ENCODE measurements at regions not wholly inside any gene's neighbourhood (a gene's known extent, or its start where the extent isn't known, plus 50 kb on each side); places are given as distances from the start of the nearest gene placed in this dataset.

- H3K4me2 ChIP-seq (ENCODE audit: low read length), result no peak overlapping the region
- no peaks in the 10 kb centered on the region for H3K9me3 ChIP-seq (ENCODE audit: low read length)
- H3K27me3 ChIP-seq (ENCODE audit: insufficient read depth, low read length), result no peaks in the 10 kb centered on the region
- TF ChIP-seq EZH2 (IDR thresholded peaks at IDR 0.05; ENCODE audit: borderline replicate concordance, low read length) (no peak), CTCF (IDR thresholded peaks at IDR 0.05; ENCODE audit: low read length) (no peak)
- no peaks in the 10 kb centered on the region for H3K4me1 ChIP-seq (ENCODE audit: insufficient read depth, low read length, severe bottlenecking)
- no peaks in the 10 kb centered on the region for H3K79me2 ChIP-seq (ENCODE audit: insufficient read depth, low read length)
- H3K27ac ChIP-seq (ENCODE audit: low read depth, low read length, poor library complexity, severe bottlenecking), result no peak overlapping the region
- H3K9ac ChIP-seq (ENCODE audit: low read length), result no peak overlapping the region
- H4K20me1 ChIP-seq (ENCODE audit: insufficient read depth, low read length), result no peaks in the 10 kb centered on the region
- no peaks in the 10 kb centered on the region for H3K36me3 ChIP-seq (ENCODE audit: insufficient read depth, low read length)
- no peak overlapping the region for H3K4me3 ChIP-seq (ENCODE audit: low read depth, low read length, poor library complexity, severe bottlenecking)
- no peak overlapping the region for H2AFZ ChIP-seq (ENCODE audit: low read length)
- H3F3A ChIP-seq (ENCODE audit: insufficient read depth, low read length), result no peaks in the 10 kb centered on the region
- no peaks in the 10 kb centered on the region for H3K9me2 ChIP-seq (ENCODE audit: low read depth, low read length)
Measured at GRCh38 chr4:57875829-57876392, 765.7 kb upstream of the IGFBP7 start.

- no peaks in the 10 kb centered on the region for H3K27me3 ChIP-seq (ENCODE audit: insufficient read depth, low read length)
- no peak overlapping the region for H3K4me2 ChIP-seq (ENCODE audit: low read length)
- no peak overlapping the region for H3K27ac ChIP-seq (ENCODE audit: low read depth, low read length, poor library complexity, severe bottlenecking)
- H3K4me1 ChIP-seq (ENCODE audit: insufficient read depth, low read length, severe bottlenecking), result no peaks in the 10 kb centered on the region
- no peaks in the 10 kb centered on the region for H3K79me2 ChIP-seq (ENCODE audit: insufficient read depth, low read length)
- H3K4me3 ChIP-seq (ENCODE audit: low read depth, low read length, poor library complexity, severe bottlenecking), result no peak overlapping the region
- H3K36me3 ChIP-seq (ENCODE audit: insufficient read depth, low read length), result no peaks in the 10 kb centered on the region
- H3K9me2 ChIP-seq (ENCODE audit: low read depth, low read length), result no peaks in the 10 kb centered on the region
- no peaks in the 10 kb centered on the region for H3K9me3 ChIP-seq (ENCODE audit: low read length)
- no peaks in the 10 kb centered on the region for H3F3A ChIP-seq (ENCODE audit: insufficient read depth, low read length)
- H3K9ac ChIP-seq (ENCODE audit: low read length), result no peak overlapping the region
- H2AFZ ChIP-seq (ENCODE audit: low read length), result no peak overlapping the region
- TF ChIP-seq CTCF (IDR thresholded peaks at IDR 0.05; ENCODE audit: low read length) (no peak), EZH2 (IDR thresholded peaks at IDR 0.05; ENCODE audit: borderline replicate concordance, low read length) (no peak)
- H4K20me1 ChIP-seq (ENCODE audit: insufficient read depth, low read length), result no peaks in the 10 kb centered on the region
Measured at GRCh38 chr4:57866468-57867171, 756.4 kb upstream of the IGFBP7 start.

GRCh38 chr4:57865264-57865663 lies 755.1 kb upstream of the IGFBP7 start:
- H3K79me2 ChIP-seq (ENCODE audit: insufficient read depth, low read length), result no peaks in the 10 kb centered on the region
- no peak overlapping the region for H3K27ac ChIP-seq (ENCODE audit: low read depth, low read length, poor library complexity, severe bottlenecking)
- H4K20me1 ChIP-seq (ENCODE audit: insufficient read depth, low read length), result no peaks in the 10 kb centered on the region
- H2AFZ ChIP-seq (ENCODE audit: low read length), result no peak overlapping the region
- no peaks in the 10 kb centered on the region for H3K9me3 ChIP-seq (ENCODE audit: low read length)
- H3K4me1 ChIP-seq (ENCODE audit: insufficient read depth, low read length, severe bottlenecking), result no peaks in the 10 kb centered on the region
- H3K9ac ChIP-seq (ENCODE audit: low read length), result no peak overlapping the region
- H3K36me3 ChIP-seq (ENCODE audit: insufficient read depth, low read length), result no peaks in the 10 kb centered on the region
- H3K4me2 ChIP-seq (ENCODE audit: low read length), result no peak overlapping the region
- no peaks in the 10 kb centered on the region for H3K27me3 ChIP-seq (ENCODE audit: insufficient read depth, low read length)
- no peak overlapping the region for H3K4me3 ChIP-seq (ENCODE audit: low read depth, low read length, poor library complexity, severe bottlenecking)
- no peaks in the 10 kb centered on the region for H3F3A ChIP-seq (ENCODE audit: insufficient read depth, low read length)
- TF ChIP-seq CTCF (IDR thresholded peaks at IDR 0.05; ENCODE audit: low read length), result no peak
- TF ChIP-seq EZH2 (IDR thresholded peaks at IDR 0.05; ENCODE audit: borderline replicate concordance, low read length), result no peak
- no peaks in the 10 kb centered on the region for H3K9me2 ChIP-seq (ENCODE audit: low read depth, low read length)

Data from OCI-LY1 (cell line).